PC-9 (cell line): ENCODE measurements at regions not wholly inside any gene's neighbourhood (a gene's known extent, or its start where the extent isn't known, plus 50 kb on each side); places are given as distances from the start of the nearest gene placed in this dataset.

Experiments used
- BruUV-seq: library from RNA; stranded (reverse); fragments of 400-500 nt; replicated peaks from 2 replicates; lab custom pipeline; 2021; lab: Mats Ljungman, UMichigan
- CTCF ChIA-PET: fragments of 300-600 bp; sonication (Branson Sonifier 250); formaldehyde crosslinking; loops from one replicate; lab custom pipeline; 2022; ENCODE audit warnings: antibody characterized with exemption; lab: Charles Lee
- POLR2A ChIA-PET: fragments of 300-600 bp; sonication (Branson Sonifier 250); formaldehyde crosslinking; loops from one replicate; lab custom pipeline; 2022; ENCODE audit warnings: antibody characterized with exemption; ENCODE audit not compliant: unreplicated experiment; lab: Charles Lee
- DNase-seq, 2 experiments: peaks; one replicate each; pipeline versions ENCODE4 v3.0.0 to v3.0.0-alpha.2; 2015 to 2022; ENCODE audit warnings: mixed read lengths in 1 of 2
- H2AFZ ChIP-seq: fragments of 200-600 bp; sonication (generic); 2 replicates; pipeline ENCODE4 v1.8.1; 2017; ENCODE audit warnings: antibody characterized with exemption
- H3F3A ChIP-seq: fragments of 200-600 bp; sonication (generic); 2 replicates; pipeline ENCODE4 v1.8.1; 2017; ENCODE audit warnings: antibody characterized with exemption, mild to moderate bottlenecking, low read depth; ENCODE audit not compliant: insufficient read depth
- H3K27ac ChIP-seq: fragments of 200-600 bp; sonication (generic); 2 replicates; pipeline ENCODE4 v1.6.1; 2016; ENCODE audit warnings: mixed run types
- H3K27me3 ChIP-seq: fragments of 200-600 bp; sonication (generic); 2 replicates; pipeline ENCODE4 v1.6.1; 2016; ENCODE audit warnings: low read depth, mixed run types; ENCODE audit not compliant: insufficient read depth
- H3K36me3 ChIP-seq: fragments of 200-600 bp; sonication (generic); 2 replicates; pipeline ENCODE4 v1.6.1; 2016; ENCODE audit warnings: low read depth, mixed run types
- H3K4me1 ChIP-seq: fragments of 200-600 bp; sonication (generic); replicated peaks from 2 replicates; pipeline ENCODE4 v1.6.1; 2016; ENCODE audit warnings: mixed run types; ENCODE audit not compliant: insufficient read depth
- H3K4me2 ChIP-seq: fragments of 200-600 bp; sonication (generic); 2 replicates; pipeline ENCODE4 v1.6.1; 2017; ENCODE audit warnings: mixed run types
- H3K4me3 ChIP-seq: fragments of 200-600 bp; sonication (generic); 2 replicates; pipeline ENCODE4 v1.6.1; 2016; ENCODE audit warnings: mixed run types
- H3K79me2 ChIP-seq: fragments of 200-600 bp; sonication (generic); 2 replicates; pipeline ENCODE4 v1.6.1; 2017; ENCODE audit warnings: low read depth, mixed run types
- H3K9me2 ChIP-seq: fragments of 200-600 bp; sonication (generic); 2 replicates; pipeline ENCODE4 v1.8.1; 2017; ENCODE audit warnings: mild to moderate bottlenecking; ENCODE audit not compliant: insufficient read depth
- H3K9me3 ChIP-seq: fragments of 200-600 bp; sonication (generic); 2 replicates; pipeline ENCODE4 v1.8.1; 2016; ENCODE audit warnings: low read depth; ENCODE audit not compliant: insufficient read depth
- H4K20me1 ChIP-seq: fragments of 200-600 bp; sonication (generic); 2 replicates; pipeline ENCODE4 v1.8.1; 2017; ENCODE audit not compliant: insufficient read depth
- EZH2 ChIP-seq: fragments of 200-600 bp; sonication (generic); IDR thresholded peaks from 2 replicates; pipeline ENCODE4 v1.8.0; 2017; ENCODE audit warnings: antibody characterized with exemption, low read depth
- intact Hi-C: fragments of 100-400 bp; cut with micrococcal nuclease; formaldehyde crosslinking; loops from one replicate; pipeline ENCODE4 v1.10.0; 2022; ENCODE audit not compliant: unreplicated experiment
- TF ChIP-seq, protein P1 (sequence below): fragments of 200-600 bp; sonication (generic); conservative IDR thresholded peaks from 2 replicates; pipeline ENCODE4 v1.6.1; 2017; ENCODE audit warnings: mixed run types, antibody characterized with exemption, mild to moderate bottlenecking, moderate library complexity

- CTCF ChIA-PET = no interaction called here
- no peak overlapping the region for H3K27ac ChIP-seq
- H3F3A ChIP-seq = no peaks in the 10 kb centered on the region
- no peaks in the 10 kb centered on the region for H3K9me2 ChIP-seq
- POLR2A ChIA-PET = no interaction called here
- no peaks in the 10 kb centered on the region for H3K27me3 ChIP-seq
- H3K4me3 ChIP-seq = no peak overlapping the region
- H3K4me2 ChIP-seq = no peak overlapping the region
- H3K79me2 ChIP-seq = no peaks in the 10 kb centered on the region
- intact Hi-C loops = no loop called here
- H3K9me3 ChIP-seq = no peaks in the 10 kb centered on the region
- H3K36me3 ChIP-seq = no peaks in the 10 kb centered on the region
- no peaks in the 10 kb centered on the region for H3K4me1 ChIP-seq
- DNase-seq = no peak
- H2AFZ ChIP-seq = no peak overlapping the region
- no TSS peak for BruUV-seq
- TF ChIP-seq EZH2 = no peak
- TF ChIP-seq, protein P1, sequence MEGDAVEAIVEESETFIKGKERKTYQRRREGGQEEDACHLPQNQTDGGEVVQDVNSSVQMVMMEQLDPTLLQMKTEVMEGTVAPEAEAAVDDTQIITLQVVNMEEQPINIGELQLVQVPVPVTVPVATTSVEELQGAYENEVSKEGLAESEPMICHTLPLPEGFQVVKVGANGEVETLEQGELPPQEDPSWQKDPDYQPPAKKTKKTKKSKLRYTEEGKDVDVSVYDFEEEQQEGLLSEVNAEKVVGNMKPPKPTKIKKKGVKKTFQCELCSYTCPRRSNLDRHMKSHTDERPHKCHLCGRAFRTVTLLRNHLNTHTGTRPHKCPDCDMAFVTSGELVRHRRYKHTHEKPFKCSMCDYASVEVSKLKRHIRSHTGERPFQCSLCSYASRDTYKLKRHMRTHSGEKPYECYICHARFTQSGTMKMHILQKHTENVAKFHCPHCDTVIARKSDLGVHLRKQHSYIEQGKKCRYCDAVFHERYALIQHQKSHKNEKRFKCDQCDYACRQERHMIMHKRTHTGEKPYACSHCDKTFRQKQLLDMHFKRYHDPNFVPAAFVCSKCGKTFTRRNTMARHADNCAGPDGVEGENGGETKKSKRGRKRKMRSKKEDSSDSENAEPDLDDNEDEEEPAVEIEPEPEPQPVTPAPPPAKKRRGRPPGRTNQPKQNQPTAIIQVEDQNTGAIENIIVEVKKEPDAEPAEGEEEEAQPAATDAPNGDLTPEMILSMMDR = no peak
- H4K20me1 ChIP-seq = no peaks in the 10 kb centered on the region
Observed at GRCh38 chr1:87511449-87511848, 182.8 kb downstream of the LMO4 start.

GRCh38 chr1:87512431-87512830, 183.8 kb downstream of the LMO4 start:
- POLR2A ChIA-PET = no interaction called here
- H3K4me2 ChIP-seq = no peak overlapping the region
- no peaks in the 10 kb centered on the region for H4K20me1 ChIP-seq
- H3K9me3 ChIP-seq = no peaks in the 10 kb centered on the region
- no peak overlapping the region for H3K4me3 ChIP-seq
- intact Hi-C loops = no loop called here
- no peak for DNase-seq
- H3K27ac ChIP-seq = no peak overlapping the region
- BruUV-seq = no TSS peak
- no peak overlapping the region for H2AFZ ChIP-seq
- TF ChIP-seq EZH2 = no peak
- TF ChIP-seq, protein P1 = no peak
- H3K4me1 ChIP-seq = no peaks in the 10 kb centered on the region
- H3K79me2 ChIP-seq = no peaks in the 10 kb centered on the region
- H3K36me3 ChIP-seq = no peaks in the 10 kb centered on the region
- no peaks in the 10 kb centered on the region for H3K27me3 ChIP-seq
- no peaks in the 10 kb centered on the region for H3K9me2 ChIP-seq
- CTCF ChIA-PET = no interaction called here
- no peaks in the 10 kb centered on the region for H3F3A ChIP-seq

GRCh38 chr1:87513255-87513654, 184.6 kb downstream of the LMO4 start:
- Histone ChIP-seq H3F3A (no peaks in the 10 kb centered on the region), H3K9me2 (no peaks in the 10 kb centered on the region), H3K79me2 (no peaks in the 10 kb centered on the region), H3K27me3 (no peaks in the 10 kb centered on the region), H3K4me2 (no peak overlapping the region), H3K4me3 (no peak overlapping the region), H2AFZ (no peak overlapping the region), H4K20me1 (no peaks in the 10 kb centered on the region), H3K4me1 (no peaks in the 10 kb centered on the region), H3K9me3 (no peaks in the 10 kb centered on the region), H3K36me3 (no peaks in the 10 kb centered on the region), H3K27ac (no peak overlapping the region)
- ChIA-PET POLR2A (no interaction called here), CTCF (no interaction called here)
- intact Hi-C loops = no loop called here
- TF ChIP-seq, protein P1 = no peak
- TF ChIP-seq EZH2 = no peak
- no peak for DNase-seq
- no TSS peak for BruUV-seq
